ENCODE measurements at regions not wholly inside any gene's neighbourhood (a gene's known extent, or its start where the extent isn't known, plus 50 kb on each side); places are given as distances from the start of the nearest gene placed in this dataset.
"Not testable (repeated sequence)": the region's sequence is repeated elsewhere in the genome, so short reads cannot be mapped to it uniquely, and the experiment has no call there.

GRCh38 chr1:146478125-146478720 is 249.4 kb upstream of the NOTCH2NLA start:
- H4K91ac ChIP-seq (ENCODE audit: insufficient read depth, low read depth, low read length); H3K27ac ChIP-seq (ENCODE audit: insufficient read depth, low read length); H2BK120ac ChIP-seq (ENCODE audit: low read depth, low read length); in situ Hi-C loops (cut with MboI; ENCODE audit: low sequenced_read_pairs); H3K4me2 ChIP-seq (ENCODE audit: low read depth, low read length); H3K23ac ChIP-seq (ENCODE audit: low read depth, low read length); H3K9me1 ChIP-seq (ENCODE audit: insufficient read depth, low read length); H3K56ac ChIP-seq (ENCODE audit: extremely low read depth, insufficient read depth, low read length); H3K4me1 ChIP-seq (ENCODE audit: control insufficient read depth, insufficient read depth, low read length); H4K20me1 ChIP-seq (ENCODE audit: insufficient read depth, low read length); H3K18ac ChIP-seq (ENCODE audit: low read depth, low read length); H2BK20ac ChIP-seq (ENCODE audit: low read depth, low read length); H2AK5ac ChIP-seq (ENCODE audit: low read depth, low read length); H3K4me3 ChIP-seq (ENCODE audit: insufficient read depth, low read depth, low read length); POLR2A ChIA-PET (ENCODE audit: unreplicated experiment); H3K4ac ChIP-seq (ENCODE audit: low read depth, low read length); H3K79me1 ChIP-seq (ENCODE audit: low read depth in 1 of 2, low read length in 2 of 2); H2BK5ac ChIP-seq (ENCODE audit: low read depth, low read length, poor library complexity, severe bottlenecking); H3K27me3 ChIP-seq (ENCODE audit: control insufficient read depth, insufficient read depth, low read length); CTCF ChIA-PET; H3K9ac ChIP-seq (ENCODE audit: low read depth, low read length); H3K36me3 ChIP-seq (ENCODE audit: control insufficient read depth, insufficient read depth, low read length); H3K14ac ChIP-seq (replicated peaks; ENCODE audit: low read depth, low read length); H2BK15ac ChIP-seq (ENCODE audit: low read depth, low read length); H3K9me3 ChIP-seq (ENCODE audit: control insufficient read depth, insufficient read depth, low read length); BruUV-seq (replicated peaks); dilution Hi-C loops (cut with HindIII; ENCODE audit: low sequenced_read_pairs, unreplicated experiment); intact Hi-C loops (cut with micrococcal nuclease); H2AK9ac ChIP-seq (replicated peaks; ENCODE audit: low read depth, low read length, poor library complexity); H4K5ac ChIP-seq (ENCODE audit: low read depth, low read length); H4K8ac ChIP-seq (ENCODE audit: low read depth in 2 of 2, low read length in 2 of 2); H2AFZ ChIP-seq (replicated peaks; ENCODE audit: low read length, poor library complexity): not testable (repeated sequence)
- peak; percentile 44 for TF ChIP-seq CTCF (conservative IDR thresholded peaks at IDR 0.05; ENCODE audit: low read depth, low read length)
- 0 out of 2 replicates have a peak, but pooled peaks have one; percentile 24 for TF ChIP-seq SMC3 (IDR thresholded peaks at IDR 0.05; ENCODE audit: low read depth, low read length)
- TF ChIP-seq RAD21 (IDR thresholded peaks at IDR 0.05; ENCODE audit: low read length), result peak; percentile 39
- WGBS, 2 experiments (ENCODE audit: extremely low coverage in 2 of 2, insufficient read length in 1 of 2), result 50% methylated on average over 4 of the region's 12 CpGs; no CpG with 5 or more reads in 1 of the 2 experiments
- ATAC-seq (ENCODE audit: low read depth) (peak; percentile 79), DNase-seq (peak; percentile 0)

- H3K23ac ChIP-seq (ENCODE audit: low read depth, low read length); POLR2A ChIA-PET (ENCODE audit: unreplicated experiment); H3K27me3 ChIP-seq (ENCODE audit: control insufficient read depth, insufficient read depth, low read length); H2BK20ac ChIP-seq (ENCODE audit: low read depth, low read length); CTCF ChIA-PET; H3K4me2 ChIP-seq (ENCODE audit: low read depth, low read length); dilution Hi-C loops (cut with HindIII; ENCODE audit: low sequenced_read_pairs, unreplicated experiment); H2AFZ ChIP-seq (replicated peaks; ENCODE audit: low read length, poor library complexity); H3K4ac ChIP-seq (ENCODE audit: low read depth, low read length); intact Hi-C loops (cut with micrococcal nuclease); H4K91ac ChIP-seq (ENCODE audit: insufficient read depth, low read depth, low read length); H3K56ac ChIP-seq (ENCODE audit: extremely low read depth, insufficient read depth, low read length); H3K4me3 ChIP-seq (ENCODE audit: insufficient read depth, low read depth, low read length); H2BK120ac ChIP-seq (ENCODE audit: low read depth, low read length); H3K9me1 ChIP-seq (ENCODE audit: insufficient read depth, low read length); H3K9ac ChIP-seq (ENCODE audit: low read depth, low read length); H4K8ac ChIP-seq (ENCODE audit: low read depth in 2 of 2, low read length in 2 of 2); H3K79me1 ChIP-seq (ENCODE audit: low read depth in 1 of 2, low read length in 2 of 2); ATAC-seq (ENCODE audit: low read depth); H3K27ac ChIP-seq (ENCODE audit: insufficient read depth, low read length); H4K20me1 ChIP-seq (ENCODE audit: insufficient read depth, low read length); H2BK15ac ChIP-seq (ENCODE audit: low read depth, low read length); H2AK9ac ChIP-seq (replicated peaks; ENCODE audit: low read depth, low read length, poor library complexity); H3K36me3 ChIP-seq (ENCODE audit: control insufficient read depth, insufficient read depth, low read length); H3K9me3 ChIP-seq (ENCODE audit: control insufficient read depth, insufficient read depth, low read length); H3K18ac ChIP-seq (ENCODE audit: low read depth, low read length); in situ Hi-C loops (cut with MboI; ENCODE audit: low sequenced_read_pairs); H3K4me1 ChIP-seq (ENCODE audit: control insufficient read depth, insufficient read depth, low read length); DNase-seq; H2BK5ac ChIP-seq (ENCODE audit: low read depth, low read length, poor library complexity, severe bottlenecking); H4K5ac ChIP-seq (ENCODE audit: low read depth, low read length); H2AK5ac ChIP-seq (ENCODE audit: low read depth, low read length); BruUV-seq (replicated peaks); H3K14ac ChIP-seq (replicated peaks; ENCODE audit: low read depth, low read length): not testable (repeated sequence)
- 58% methylated on average over 2 of the region's 4 CpGs; no CpG with 5 or more reads in 1 of the 2 experiments for WGBS, 2 experiments (ENCODE audit: extremely low coverage in 2 of 2, insufficient read length in 1 of 2)
Observed at GRCh38 chr1:146475086-146475485, 246.3 kb upstream of the NOTCH2NLA start.
